ENCODE measurements at regions not wholly inside any gene's neighbourhood (a gene's known extent, or its start where the extent isn't known, plus 50 kb on each side); places are given as distances from the start of the nearest gene placed in this dataset.
A peak's percentile ranks its signal among the peaks of the same experiment; 100 is the strongest.

DNA sequence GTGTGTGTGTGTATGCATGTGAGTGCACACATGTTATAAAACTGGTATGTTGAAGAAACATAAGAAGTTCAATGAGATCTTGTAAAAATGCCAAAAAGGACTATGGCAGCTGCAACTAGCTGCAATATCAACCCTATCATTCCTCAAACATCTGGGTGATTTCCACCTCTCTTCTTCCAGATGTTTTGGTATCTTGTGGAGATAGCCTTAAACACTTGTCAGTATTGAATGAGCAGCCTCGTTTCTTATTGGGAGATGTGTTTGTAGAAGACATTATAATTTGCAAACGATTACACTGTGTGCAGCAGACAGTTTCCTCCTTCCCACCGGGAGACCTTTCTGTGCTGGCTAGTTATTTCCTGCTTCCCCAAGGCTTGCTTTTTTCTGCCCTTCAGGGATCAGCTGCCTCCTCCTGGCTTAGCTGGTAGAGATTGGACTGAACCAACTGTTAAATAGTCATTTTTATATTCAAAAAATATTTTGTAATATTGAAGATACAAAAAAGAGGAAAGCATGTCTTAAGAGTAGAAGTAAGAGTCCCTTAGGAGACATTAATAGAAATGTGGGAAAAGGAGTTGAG is 168.4 kb upstream of the MPDZ start:
- peak; percentile 74 for DNase-seq (ENCODE audit: low read depth, low spot score)
- H3K27ac ChIP-seq = peak overlapping the region; percentile 81
- H3K9me3 ChIP-seq (ENCODE audit: low read depth, low read length) = no peaks in the 10 kb centered on the region
- peak; percentile 21; the same call in 1 of the 2 replicates for TF ChIP-seq POLR2AphosphoS5 (IDR thresholded peaks at IDR 0.05; ENCODE audit: borderline replicate concordance, low read depth, low read length)
- TF ChIP-seq EZH2 (IDR thresholded peaks at IDR 0.05) = no peak
- no peak for TF ChIP-seq FOXP2 (optimal IDR thresholded peaks at IDR 0.05; ENCODE audit: control extremely low read depth, extremely low read length, insufficient read depth)
- H3K9ac ChIP-seq (ENCODE audit: insufficient read length) = peak overlapping the region; percentile 24
- H3K4me3 ChIP-seq = peak overlapping the region; percentile 64
- H3K36me3 ChIP-seq (ENCODE audit: insufficient read depth, low read length) = no peaks in the 10 kb centered on the region

DNA sequence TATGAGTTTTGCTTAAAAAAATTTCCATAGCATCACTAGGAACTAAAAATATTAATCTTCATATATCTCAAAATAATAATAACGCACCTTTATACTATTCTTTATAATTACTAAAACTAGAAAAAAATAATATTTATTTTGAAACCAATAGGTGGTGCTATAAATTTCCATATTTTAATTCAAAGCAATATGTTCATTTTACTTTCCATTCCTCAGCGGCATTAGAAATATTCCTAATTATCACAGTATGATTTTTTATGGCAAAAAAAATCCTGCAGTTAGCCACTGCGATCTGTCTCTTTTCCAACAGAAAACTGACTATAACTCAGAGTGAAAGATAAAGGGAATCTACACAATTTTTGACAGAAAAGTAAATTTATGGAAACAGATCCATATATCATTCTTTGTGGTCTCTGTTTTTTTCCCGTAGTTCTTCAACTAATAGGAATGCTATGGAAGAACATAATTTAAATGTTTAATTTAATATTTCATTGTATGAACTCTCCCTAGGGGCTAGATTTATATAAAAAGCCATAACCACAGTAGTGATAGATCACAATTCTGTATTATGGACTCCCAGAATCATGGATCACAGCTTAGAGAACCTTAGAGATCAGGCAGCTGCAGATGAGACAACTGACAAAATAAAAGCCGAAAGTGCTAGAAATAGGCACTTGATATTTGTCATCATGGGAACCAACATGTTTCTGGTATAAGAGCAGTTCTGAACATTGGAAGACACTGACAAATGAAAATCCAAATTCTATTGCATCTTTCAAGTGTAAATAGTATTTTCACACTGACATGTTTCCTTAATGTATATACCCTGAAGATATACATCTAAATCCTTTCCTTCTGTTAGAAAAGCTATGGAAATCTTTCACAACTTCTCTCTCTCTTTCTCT is 167.7 kb upstream of the MPDZ start:
- peak overlapping the region; percentile 24 for H3K9ac ChIP-seq (ENCODE audit: insufficient read length)
- TF ChIP-seq POLR2AphosphoS5 (IDR thresholded peaks at IDR 0.05; ENCODE audit: borderline replicate concordance, low read depth, low read length) (no peak), FOXP2 (optimal IDR thresholded peaks at IDR 0.05; ENCODE audit: control extremely low read depth, extremely low read length, insufficient read depth) (no peak), EZH2 (IDR thresholded peaks at IDR 0.05) (no peak)
- no peak for DNase-seq (ENCODE audit: low read depth, low spot score)
- H3K4me3 ChIP-seq = peak overlapping the region; percentile 64
- no peaks in the 10 kb centered on the region for H3K9me3 ChIP-seq (ENCODE audit: low read depth, low read length)
- H3K27ac ChIP-seq = peak overlapping the region; percentile 81
- H3K36me3 ChIP-seq (ENCODE audit: insufficient read depth, low read length) = no peaks in the 10 kb centered on the region

DNA sequence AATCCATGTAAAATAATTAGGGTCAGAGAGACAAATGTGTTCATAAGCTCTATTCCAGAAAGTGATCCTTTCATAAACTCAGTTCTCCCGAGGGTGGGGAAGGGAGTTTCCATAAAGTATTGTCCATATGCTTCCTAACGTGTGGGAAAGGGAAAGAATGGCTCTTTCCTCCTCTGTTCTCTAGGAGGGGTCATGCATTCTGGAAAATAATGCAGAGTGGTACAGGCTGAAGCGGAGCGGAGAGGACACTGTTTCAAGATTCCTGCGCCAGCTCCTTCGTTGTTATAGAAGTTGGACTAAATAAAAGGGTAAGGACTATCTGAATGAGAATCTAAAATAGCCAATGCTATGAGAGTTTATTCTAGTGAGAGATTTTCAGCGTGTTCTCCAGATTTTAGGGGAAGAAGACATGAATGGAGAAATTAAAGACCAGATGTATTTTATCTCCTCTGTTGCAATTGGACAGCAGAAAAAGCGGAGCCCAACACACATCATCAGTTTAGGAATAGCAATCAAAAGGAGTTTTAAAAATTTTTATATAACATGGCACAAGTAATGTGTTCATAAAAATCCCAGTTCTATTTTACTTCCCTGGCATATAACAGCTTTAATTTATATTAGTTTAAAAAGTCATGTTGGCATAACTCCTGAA is 166.9 kb upstream of the MPDZ start:
- Histone ChIP-seq H3K4me3 (no peak overlapping the region), H3K36me3 (ENCODE audit: insufficient read depth, low read length) (no peaks in the 10 kb centered on the region), H3K27ac (no peak overlapping the region), H3K9ac (ENCODE audit: insufficient read length) (no peak overlapping the region), H3K9me3 (ENCODE audit: low read depth, low read length) (no peaks in the 10 kb centered on the region)
- TF ChIP-seq EZH2 (IDR thresholded peaks at IDR 0.05) = no peak
- TF ChIP-seq POLR2AphosphoS5 (IDR thresholded peaks at IDR 0.05; ENCODE audit: borderline replicate concordance, low read depth, low read length) = no peak
- TF ChIP-seq FOXP2 (optimal IDR thresholded peaks at IDR 0.05; ENCODE audit: control extremely low read depth, extremely low read length, insufficient read depth) = no peak
- DNase-seq (ENCODE audit: low read depth, low spot score) = no peak

DNA sequence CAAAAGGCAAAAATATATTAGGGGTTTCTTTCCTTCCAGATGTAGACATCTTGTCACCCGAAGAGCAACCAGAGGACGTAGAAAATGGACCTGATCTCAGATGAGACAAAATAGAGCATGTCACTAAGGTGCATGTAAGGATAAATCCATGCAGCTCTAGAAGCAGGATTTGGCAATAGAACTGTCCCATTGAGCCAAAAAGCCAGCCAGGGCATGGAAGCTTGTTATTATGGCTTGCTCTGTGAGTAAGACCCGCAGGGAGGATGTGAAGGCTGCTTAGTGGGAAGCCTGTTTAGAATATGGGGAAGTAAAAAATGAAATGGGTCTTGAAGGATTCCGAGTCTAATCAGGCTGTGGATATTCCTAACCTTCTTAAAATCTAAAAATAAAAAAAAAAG is 165.6 kb upstream of the MPDZ start:
- TF ChIP-seq EZH2 (IDR thresholded peaks at IDR 0.05) (no peak), FOXP2 (optimal IDR thresholded peaks at IDR 0.05; ENCODE audit: control extremely low read depth, extremely low read length, insufficient read depth) (no peak), POLR2AphosphoS5 (IDR thresholded peaks at IDR 0.05; ENCODE audit: borderline replicate concordance, low read depth, low read length) (no peak)
- Histone ChIP-seq H3K36me3 (ENCODE audit: insufficient read depth, low read length) (no peaks in the 10 kb centered on the region), H3K9ac (ENCODE audit: insufficient read length) (no peak overlapping the region), H3K27ac (no peak overlapping the region), H3K4me3 (no peak overlapping the region), H3K9me3 (ENCODE audit: low read depth, low read length) (no peaks in the 10 kb centered on the region)
- DNase-seq (ENCODE audit: low read depth, low spot score) = no peak

DNA sequence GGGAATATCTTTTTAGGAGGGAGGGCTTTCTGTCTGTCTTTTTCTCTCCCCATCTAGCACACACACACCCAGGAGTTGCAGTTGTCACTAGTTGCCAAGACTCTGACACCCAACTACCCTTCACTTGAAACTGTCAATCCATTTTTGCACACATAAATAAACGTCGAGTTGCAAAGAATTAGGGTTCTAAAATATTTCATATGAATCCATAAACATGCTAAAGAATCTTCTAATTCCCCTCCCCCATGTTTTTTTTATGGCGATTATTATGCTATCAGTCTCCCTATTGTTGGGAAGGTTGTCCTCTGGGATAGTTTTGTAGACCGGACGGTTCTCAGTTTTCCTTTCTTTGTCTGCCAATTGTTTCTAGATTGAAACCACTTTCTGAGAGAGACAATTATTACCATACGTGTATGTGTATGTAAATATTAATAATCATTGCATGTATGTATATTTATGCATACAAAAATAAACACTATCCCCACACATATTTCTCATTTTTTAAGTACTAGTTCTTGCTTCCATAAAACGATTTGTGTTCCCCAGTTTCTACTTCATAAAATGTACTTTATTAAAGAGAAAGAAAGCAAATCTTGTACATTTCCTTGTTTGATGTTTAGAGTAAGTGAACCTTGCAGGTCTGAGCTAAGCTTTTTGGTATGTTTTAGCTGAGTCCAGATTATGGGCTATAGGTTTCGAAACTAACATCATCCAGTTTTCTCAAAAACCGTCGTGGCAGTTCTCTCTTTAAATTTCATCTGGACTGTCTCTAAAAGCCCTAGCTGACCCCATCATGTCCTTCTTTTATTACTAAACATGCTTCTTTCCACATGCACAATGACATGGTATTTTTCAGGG is 165.0 kb upstream of the MPDZ start:
- no peaks in the 10 kb centered on the region for H3K36me3 ChIP-seq (ENCODE audit: insufficient read depth, low read length)
- peak overlapping the region; percentile 9 for H3K9ac ChIP-seq (ENCODE audit: insufficient read length)
- TF ChIP-seq FOXP2 (optimal IDR thresholded peaks at IDR 0.05; ENCODE audit: control extremely low read depth, extremely low read length, insufficient read depth) = no peak
- TF ChIP-seq POLR2AphosphoS5 (IDR thresholded peaks at IDR 0.05; ENCODE audit: borderline replicate concordance, low read depth, low read length) = no peak
- TF ChIP-seq EZH2 (IDR thresholded peaks at IDR 0.05) = no peak
- no peak for DNase-seq (ENCODE audit: low read depth, low spot score)
- no peaks in the 10 kb centered on the region for H3K9me3 ChIP-seq (ENCODE audit: low read depth, low read length)
- 0 out of 2 replicates have a peak overlapping the region, but pooled peaks have one; percentile 78 for H3K27ac ChIP-seq
- no peak overlapping the region for H3K4me3 ChIP-seq

DNA sequence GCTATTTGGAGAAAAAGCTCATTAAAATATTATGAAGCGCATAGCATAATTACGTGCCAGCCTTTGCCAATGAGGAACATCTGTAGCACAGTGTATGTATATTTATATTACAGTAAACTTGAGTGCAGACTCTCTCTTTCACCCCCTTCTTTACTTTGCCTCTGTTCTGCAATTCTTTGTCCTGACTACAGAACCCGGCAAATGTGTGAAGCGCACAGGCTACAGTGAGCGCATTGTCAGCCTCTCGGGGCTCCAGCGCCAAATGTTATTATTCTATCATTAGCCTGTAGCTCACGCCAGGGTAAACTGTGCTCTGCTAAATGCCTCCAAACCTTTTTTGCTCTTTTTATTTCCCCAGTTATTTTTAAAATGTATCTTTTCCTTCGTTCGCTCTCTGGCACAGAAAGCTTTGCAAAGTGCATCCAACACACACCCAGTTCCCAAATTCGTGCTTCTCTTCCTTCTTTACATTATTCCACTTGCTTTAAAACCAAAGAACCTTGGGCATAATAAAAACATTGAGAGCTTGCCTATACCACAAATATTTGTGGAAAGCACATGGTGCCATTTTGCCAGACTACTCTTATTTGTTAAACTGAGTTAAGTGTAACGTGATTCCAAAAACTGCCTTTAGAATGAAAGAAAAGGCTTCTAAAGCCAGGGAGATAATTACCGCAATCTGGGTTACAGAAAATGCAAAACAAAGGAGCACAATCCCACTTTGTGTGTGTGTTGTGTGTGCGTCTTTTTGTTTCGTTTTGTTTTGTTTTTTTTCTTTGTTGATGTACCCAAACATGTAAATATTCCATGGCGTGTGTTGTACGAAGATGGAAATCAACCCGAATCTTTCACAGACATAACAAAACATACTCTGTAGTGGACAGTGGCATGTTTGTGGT is 164.1 kb upstream of the MPDZ start:
- Histone ChIP-seq H3K9ac (ENCODE audit: insufficient read length) (peak overlapping the region; percentile 60), H3K27ac (peak overlapping the region; percentile 78), H3K36me3 (ENCODE audit: insufficient read depth, low read length) (no peaks in the 10 kb centered on the region), H3K4me3 (peak overlapping the region; percentile 44), H3K9me3 (ENCODE audit: low read depth, low read length) (no peaks in the 10 kb centered on the region)
- TF ChIP-seq POLR2AphosphoS5 (IDR thresholded peaks at IDR 0.05; ENCODE audit: borderline replicate concordance, low read depth, low read length) (no peak), EZH2 (IDR thresholded peaks at IDR 0.05) (no peak), FOXP2 (optimal IDR thresholded peaks at IDR 0.05; ENCODE audit: control extremely low read depth, extremely low read length, insufficient read depth) (no peak)
- DNase-seq (ENCODE audit: low read depth, low spot score) = no peak

Measured in SK-N-MC (cell line).